Astrocyte (in vitro differentiated cells and primary cell): ENCODE measurements at regions not wholly inside any gene's neighbourhood (a gene's known extent, or its start where the extent isn't known, plus 50 kb on each side); places are given as distances from the start of the nearest gene placed in this dataset.

ENCODE experiments used
- EZH2 ChIP-seq: IDR thresholded peaks from 2 replicates; pipeline ENCODE4 v1.6.1; 2012; ENCODE audit warnings: mild to moderate bottlenecking, low read length, inconsistent platforms; ENCODE audit not compliant: insufficient read depth
- TF ChIP-seq, protein P1 (sequence below): IDR thresholded peaks from 2 replicates; pipeline ENCODE4 v1.5.1; 2011; ENCODE audit warnings: low read depth, mild to moderate bottlenecking, inconsistent platforms, low read length, moderate library complexity; ENCODE audit not compliant: insufficient read depth

- TF ChIP-seq EZH2 = no peak
- TF ChIP-seq, protein P1, sequence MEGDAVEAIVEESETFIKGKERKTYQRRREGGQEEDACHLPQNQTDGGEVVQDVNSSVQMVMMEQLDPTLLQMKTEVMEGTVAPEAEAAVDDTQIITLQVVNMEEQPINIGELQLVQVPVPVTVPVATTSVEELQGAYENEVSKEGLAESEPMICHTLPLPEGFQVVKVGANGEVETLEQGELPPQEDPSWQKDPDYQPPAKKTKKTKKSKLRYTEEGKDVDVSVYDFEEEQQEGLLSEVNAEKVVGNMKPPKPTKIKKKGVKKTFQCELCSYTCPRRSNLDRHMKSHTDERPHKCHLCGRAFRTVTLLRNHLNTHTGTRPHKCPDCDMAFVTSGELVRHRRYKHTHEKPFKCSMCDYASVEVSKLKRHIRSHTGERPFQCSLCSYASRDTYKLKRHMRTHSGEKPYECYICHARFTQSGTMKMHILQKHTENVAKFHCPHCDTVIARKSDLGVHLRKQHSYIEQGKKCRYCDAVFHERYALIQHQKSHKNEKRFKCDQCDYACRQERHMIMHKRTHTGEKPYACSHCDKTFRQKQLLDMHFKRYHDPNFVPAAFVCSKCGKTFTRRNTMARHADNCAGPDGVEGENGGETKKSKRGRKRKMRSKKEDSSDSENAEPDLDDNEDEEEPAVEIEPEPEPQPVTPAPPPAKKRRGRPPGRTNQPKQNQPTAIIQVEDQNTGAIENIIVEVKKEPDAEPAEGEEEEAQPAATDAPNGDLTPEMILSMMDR = no peak
These were observed 93.4 kb upstream of the ENPP6 start for GRCh38 chr4:184310881-184311709.
